DMS 273 (cell line): ENCODE measurements at regions not wholly inside any gene's neighbourhood (a gene's known extent, or its start where the extent isn't known, plus 50 kb on each side); places are given as distances from the start of the nearest gene placed in this dataset.
A peak's percentile ranks its signal among the peaks of the same experiment; 100 is the strongest.
"Not testable (repeated sequence)": the region's sequence is repeated elsewhere in the genome, so short reads cannot be mapped to it uniquely, and the experiment has no call there.

ENCODE experiments used
- DNase-seq: peaks from one replicate; lab custom pipeline; 2025; ENCODE audit not compliant: unreplicated experiment; lab: John Stamatoyannopoulos, UW

GRCh38 chr13:71218960-71219359, 648.0 kb downstream of the DACH1 start:
- DNase-seq, result peak; percentile 73

GRCh38 chr13:71217827-71218226, 649.2 kb downstream of the DACH1 start:
- peak; percentile 75 for DNase-seq

- DNase-seq, result no peak
Observed at GRCh38 chr13:71214821-71215220, 652.2 kb downstream of the DACH1 start.

GRCh38 chr13:71214357-71214756, 652.6 kb downstream of the DACH1 start:
- DNase-seq, result no peak

- DNase-seq, result no peak
Observed at GRCh38 chr13:71213252-71213821, 653.7 kb downstream of the DACH1 start.

- no peak for DNase-seq
Observed at GRCh38 chr13:71210861-71211260, 656.1 kb downstream of the DACH1 start.

GRCh38 chr13:71209217-71209616, 657.8 kb downstream of the DACH1 start:
- no peak for DNase-seq

- DNase-seq, result not testable (repeated sequence)
Observed at GRCh38 chr13:71184583-71184982, 682.4 kb downstream of the DACH1 start.

- not testable (repeated sequence) for DNase-seq
Observed at GRCh38 chr13:71183352-71183751, 683.7 kb downstream of the DACH1 start.

GRCh38 chr13:71171740-71172139, 695.3 kb downstream of the DACH1 start:
- no peak for DNase-seq

GRCh38 chr13:71169180-71169579, 697.8 kb downstream of the DACH1 start:
- peak; percentile 80 for DNase-seq

GRCh38 chr13:71156550-71156949, 710.5 kb downstream of the DACH1 start:
- no peak for DNase-seq

- DNase-seq, result peak; percentile 80
Observed at GRCh38 chr13:71149498-71150363, 717.3 kb downstream of the DACH1 start.

- DNase-seq, result peak; percentile 52
Observed at GRCh38 chr13:71149046-71149445, 718.0 kb downstream of the DACH1 start.

- DNase-seq, result no peak
Observed at GRCh38 chr13:71148396-71148795, 718.6 kb downstream of the DACH1 start.

GRCh38 chr13:71144883-71145282, 722.1 kb downstream of the DACH1 start:
- no peak for DNase-seq

- DNase-seq, result no peak
Observed at GRCh38 chr13:71137101-71137500, 729.9 kb downstream of the DACH1 start.

GRCh38 chr13:71124230-71124629, 742.8 kb downstream of the DACH1 start:
- DNase-seq, result no peak

GRCh38 chr13:71118779-71119364, 748.1 kb downstream of the DACH1 start:
- DNase-seq, result no peak

- DNase-seq, result no peak
Observed at GRCh38 chr13:71117920-71118319, 749.1 kb downstream of the DACH1 start.

- DNase-seq, result no peak
Observed at GRCh38 chr13:71115301-71115700, 751.7 kb downstream of the DACH1 start.

GRCh38 chr13:71096421-71096820, 770.6 kb downstream of the DACH1 start:
- no peak for DNase-seq
